ENCODE measurements at regions not wholly inside any gene's neighbourhood (a gene's known extent, or its start where the extent isn't known, plus 50 kb on each side); places are given as distances from the start of the nearest gene placed in this dataset.

- DNase-seq (ENCODE audit: low read depth in 2 of 2) = no peak
These were observed 50.4 kb upstream of the NEO1 start for GRCh38 chr15:73001840-73002239.

DNA sequence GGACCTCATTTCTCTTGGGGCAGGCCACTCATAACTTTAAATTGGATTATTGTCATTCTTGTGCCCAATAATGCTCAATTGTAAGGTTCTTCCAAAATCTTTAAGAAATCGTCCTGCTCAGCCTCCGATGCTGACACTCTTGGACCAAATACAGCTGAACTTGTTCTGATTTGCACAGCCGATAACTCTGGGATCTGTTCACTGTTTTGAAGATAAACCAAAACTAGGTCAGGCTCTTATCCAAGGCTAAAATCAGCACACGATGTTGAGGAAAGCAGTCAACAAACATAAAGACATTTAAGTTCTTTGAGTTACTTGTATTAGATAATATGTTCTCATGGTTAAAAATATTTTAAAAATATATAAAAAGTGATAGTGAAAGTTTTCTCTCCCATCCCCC lies 52.0 kb upstream of the NEO1 start:
- DNase-seq (ENCODE audit: low read depth in 2 of 2) = no peak

DNA sequence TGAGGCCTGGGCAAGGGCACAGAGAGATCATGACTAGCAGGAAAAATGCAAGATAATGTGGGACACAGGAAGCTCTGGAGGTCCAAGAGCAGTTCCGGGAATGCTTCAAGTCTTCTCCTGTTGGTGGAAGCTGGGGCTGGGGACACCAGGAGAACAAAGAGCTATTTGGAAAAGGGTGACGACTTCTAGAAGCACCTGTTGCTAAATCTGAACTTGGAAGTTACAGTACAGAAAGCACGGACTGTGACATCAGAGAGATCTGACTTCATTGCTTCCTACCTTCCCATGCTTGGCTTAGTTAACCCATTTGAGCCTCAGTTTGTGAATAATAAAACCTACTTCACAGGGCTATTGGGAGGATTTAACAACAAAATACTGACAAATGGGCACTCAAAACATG lies 52.7 kb upstream of the NEO1 start:
- DNase-seq (ENCODE audit: low read depth in 2 of 2) = no peak

DNA sequence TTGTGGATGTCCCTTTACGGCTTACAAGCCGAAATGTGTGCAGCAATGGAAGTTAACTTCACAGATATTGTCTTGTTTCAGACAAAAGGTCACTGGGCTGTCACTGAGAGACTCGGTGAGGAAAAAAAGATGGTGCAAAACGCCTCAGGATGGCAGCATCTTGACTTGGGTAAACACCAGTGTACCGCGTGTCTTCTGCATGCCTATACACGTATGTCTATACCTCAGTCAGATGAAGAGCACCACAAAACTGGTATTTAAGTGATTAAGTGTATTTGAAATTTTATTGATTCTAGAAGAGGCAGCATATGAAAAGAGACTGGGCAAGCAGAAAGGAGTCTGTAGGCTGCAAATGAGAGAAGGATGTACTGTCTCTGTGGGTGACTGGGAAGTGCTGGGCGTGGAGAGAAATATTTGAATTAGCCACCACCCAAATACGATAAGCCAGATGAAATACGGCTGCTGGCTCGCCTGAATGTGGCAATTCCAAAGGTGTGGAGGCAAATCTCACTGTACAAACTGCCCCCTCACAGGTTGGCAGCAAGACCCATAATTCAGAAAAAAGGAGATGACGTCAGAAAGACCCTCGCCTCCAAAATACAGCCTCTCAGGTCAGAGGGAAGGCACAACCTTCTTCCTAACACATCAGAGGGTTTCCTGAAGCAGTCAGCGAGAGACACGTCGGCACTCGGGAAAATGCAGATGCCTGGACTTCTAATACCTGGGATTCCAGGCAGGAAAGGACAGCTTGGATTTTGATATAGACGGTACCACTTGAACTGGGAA lies 53.4 kb upstream of the NEO1 start:
- no peak for DNase-seq (ENCODE audit: low read depth in 2 of 2)

DNA sequence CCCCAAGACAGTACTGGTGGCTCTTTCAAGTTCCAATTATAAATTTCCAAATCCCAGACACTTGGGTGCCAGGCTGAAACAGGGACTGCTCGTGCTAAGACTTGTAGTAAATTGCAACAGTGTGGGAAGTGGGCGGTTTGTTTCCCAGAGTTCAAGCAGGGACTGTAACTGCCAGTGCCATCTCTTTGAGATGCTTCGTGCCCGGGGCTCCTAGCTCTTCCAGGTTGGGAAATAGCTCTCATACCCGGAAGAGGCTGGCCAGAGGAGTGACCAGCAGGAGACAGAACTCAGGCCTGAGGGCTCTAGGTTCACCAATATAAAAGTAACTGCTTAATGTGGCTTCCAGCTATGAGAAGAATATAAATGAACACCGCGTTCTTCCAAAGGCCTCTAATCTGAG lies 54.0 kb upstream of the NEO1 start:
- no peak for DNase-seq (ENCODE audit: low read depth in 2 of 2)

- DNase-seq (ENCODE audit: low read depth in 2 of 2) = no peak
These were observed 56.4 kb upstream of the NEO1 start for GRCh38 chr15:72995849-72996248.

DNA sequence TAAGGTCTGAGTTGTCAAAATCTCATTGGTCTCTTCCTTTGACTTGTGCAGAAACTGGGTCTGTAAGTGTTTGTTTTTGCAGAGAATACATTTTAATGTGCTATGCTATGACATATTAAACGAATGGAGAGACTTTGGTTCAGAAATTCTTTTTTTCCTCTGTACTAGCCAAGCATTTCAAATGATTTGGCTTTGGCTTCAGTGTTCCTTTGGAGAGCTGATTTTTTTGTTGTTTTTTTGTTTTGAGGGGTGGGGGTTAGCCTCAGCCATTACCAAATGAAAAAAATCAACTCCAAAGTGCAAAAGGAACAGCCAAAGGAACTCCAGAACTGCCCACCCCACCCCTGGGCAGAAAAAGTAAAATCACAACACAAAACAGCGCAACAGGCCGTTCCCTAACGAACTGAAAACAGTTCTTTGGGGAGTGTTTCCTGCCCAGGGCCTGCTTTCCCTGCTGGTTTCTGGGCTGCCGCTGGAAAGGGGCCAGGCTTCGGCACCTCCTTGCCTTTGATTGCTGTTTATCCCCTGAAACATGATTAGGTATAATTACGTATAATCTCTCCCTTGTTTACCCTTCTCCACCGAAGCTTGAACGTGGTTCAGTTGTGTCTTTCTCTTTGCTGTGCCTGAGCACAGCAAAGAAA lies 57.6 kb upstream of the NEO1 start:
- DNase-seq (ENCODE audit: low read depth in 2 of 2) = no peak

GRCh38 chr15:72992841-72993252 lies 59.4 kb upstream of the NEO1 start:
- DNase-seq (ENCODE audit: low read depth in 2 of 2) = no peak

DNA sequence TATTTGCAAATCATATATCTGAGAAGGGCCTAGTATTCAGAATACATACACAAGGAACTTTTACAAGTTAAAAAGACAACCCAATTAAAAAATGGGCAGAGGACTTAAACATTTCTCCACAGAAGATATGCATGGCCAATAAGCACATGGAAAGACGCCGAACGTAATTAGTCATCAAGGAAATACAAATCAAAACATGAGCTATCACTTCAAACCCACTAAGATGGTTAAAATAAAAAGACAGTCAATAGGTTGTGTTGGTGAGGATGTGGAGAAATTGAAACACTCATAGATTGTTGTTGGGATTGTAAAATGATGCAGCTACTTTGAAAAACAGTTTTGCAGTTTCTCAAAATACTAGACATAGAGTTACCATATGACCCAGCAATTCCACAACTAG lies 61.2 kb upstream of the NEO1 start:
- no peak for DNase-seq (ENCODE audit: low read depth in 2 of 2)

- no peak for DNase-seq (ENCODE audit: low read depth in 2 of 2)
These were observed 68.3 kb upstream of the NEO1 start for GRCh38 chr15:72983801-72984545.

DNA sequence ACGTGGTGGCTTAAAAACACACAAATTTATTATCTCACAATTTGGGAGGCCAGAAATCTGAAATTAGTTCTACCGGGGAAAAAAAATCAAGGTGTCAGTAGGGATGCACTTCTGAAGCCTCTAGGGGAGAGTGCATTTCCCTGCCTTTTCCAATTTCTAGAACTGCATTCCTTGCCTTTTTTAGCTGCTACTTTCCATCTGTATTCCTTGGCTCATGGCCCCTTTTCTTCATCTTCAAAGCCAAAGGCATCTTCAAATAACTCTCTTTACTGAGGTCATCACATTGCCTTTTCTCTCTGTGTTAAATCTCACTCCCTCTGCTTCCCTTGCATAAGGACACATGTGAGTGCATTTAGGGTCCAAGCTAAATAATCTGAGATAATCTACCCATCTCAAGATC lies 69.5 kb upstream of the NEO1 start:
- DNase-seq (ENCODE audit: low read depth in 2 of 2) = no peak

DNA sequence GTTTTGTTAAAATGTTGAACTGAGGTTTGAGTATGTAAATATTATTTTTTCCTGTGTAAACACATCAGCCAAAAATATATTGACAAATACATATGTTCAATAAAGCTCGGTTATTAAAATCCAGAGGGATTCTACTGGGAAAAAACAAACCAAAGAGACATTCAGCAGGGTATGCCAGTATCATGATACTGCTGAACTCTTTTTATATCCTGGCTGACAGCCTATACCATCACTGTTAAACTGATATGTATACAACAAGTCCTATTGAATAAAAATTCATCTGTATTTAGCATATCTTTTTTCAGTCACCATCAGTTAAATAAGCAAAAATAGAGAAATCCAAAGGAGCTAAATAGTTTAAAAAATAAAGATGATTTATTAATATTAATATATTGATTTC lies 71.6 kb upstream of the NEO1 start:
- no peak for DNase-seq (ENCODE audit: low read depth in 2 of 2)

- DNase-seq (ENCODE audit: low read depth in 2 of 2) = no peak
These were observed 72.5 kb upstream of the NEO1 start for GRCh38 chr15:72979791-72980190.

- no peak for DNase-seq (ENCODE audit: low read depth in 2 of 2)
These were observed 73.0 kb upstream of the NEO1 start for GRCh38 chr15:72979308-72979707.

GRCh38 chr15:72978223-72978622 lies 74.0 kb upstream of the NEO1 start:
- DNase-seq (ENCODE audit: low read depth in 2 of 2) = no peak

DNA sequence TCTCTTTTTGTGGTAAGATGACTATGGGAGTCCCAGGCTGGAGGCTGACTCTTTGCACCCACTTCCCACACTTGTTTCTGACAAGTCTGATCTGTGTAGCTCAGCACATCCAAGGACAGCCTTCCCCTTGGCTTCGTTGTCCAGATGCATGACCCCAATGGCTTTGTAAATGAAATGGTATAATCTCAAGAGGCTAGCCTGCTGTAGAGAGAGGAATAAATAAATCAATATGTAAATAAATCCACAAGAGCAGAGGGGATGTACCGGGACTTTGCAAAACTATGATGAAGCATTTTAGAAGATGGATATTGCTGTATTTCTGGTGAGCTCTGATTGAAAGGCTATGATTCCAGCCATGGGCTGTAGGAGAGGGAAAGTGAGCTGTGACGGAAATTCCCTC lies 79.9 kb upstream of the NEO1 start:
- no peak for DNase-seq (ENCODE audit: low read depth in 2 of 2)

GRCh38 chr15:72971766-72972165 lies 80.5 kb upstream of the NEO1 start:
- no peak for DNase-seq (ENCODE audit: low read depth in 2 of 2)

- no peak for DNase-seq (ENCODE audit: low read depth in 2 of 2)
These were observed 81.1 kb upstream of the NEO1 start for GRCh38 chr15:72970933-72971760.

- DNase-seq (ENCODE audit: low read depth in 2 of 2) = peak; percentile 1 to 20
These were observed 83.7 kb upstream of the NEO1 start for GRCh38 chr15:72968531-72968922.

DNA sequence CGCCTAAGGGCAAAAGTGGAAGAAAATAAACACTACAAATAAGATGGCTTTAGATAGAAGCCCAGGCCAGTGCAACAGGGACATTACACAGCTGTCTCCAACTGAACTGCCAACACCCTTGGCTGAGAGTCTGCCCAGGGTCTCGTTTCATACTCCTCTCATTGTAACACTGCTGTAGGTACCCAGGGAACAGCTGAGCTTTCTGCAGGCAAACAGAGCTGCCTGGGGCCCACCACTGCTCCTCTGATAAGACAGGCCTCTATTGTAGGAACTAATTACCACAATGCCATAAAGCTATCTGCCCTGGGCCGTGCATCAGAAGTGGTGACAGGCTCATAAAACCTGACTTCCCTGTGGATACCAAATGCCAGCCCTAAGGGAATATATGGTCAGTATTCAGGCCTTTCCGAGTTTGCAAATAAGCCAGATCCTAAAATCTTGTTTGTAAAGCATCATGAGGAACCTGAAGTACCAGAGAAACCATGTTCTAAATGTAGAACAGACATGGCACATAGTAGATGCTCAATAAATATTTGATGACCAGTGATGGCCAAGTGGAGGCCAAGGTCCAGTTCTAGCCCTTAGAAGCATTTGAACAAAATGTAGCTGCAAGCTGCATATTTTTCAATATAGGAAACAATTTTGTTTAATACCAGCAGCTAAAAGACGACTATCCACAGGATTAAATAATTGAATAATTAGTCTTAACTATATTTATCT lies 84.3 kb upstream of the NEO1 start:
- no peak for DNase-seq (ENCODE audit: low read depth in 2 of 2)

- no peak for DNase-seq (ENCODE audit: low read depth in 2 of 2)
These were observed 84.9 kb upstream of the NEO1 start for GRCh38 chr15:72967397-72967796.

Measured in dermis microvascular lymphatic vessel endothelial cell (primary cell).